H1 (cell line): ENCODE measurements at regions not wholly inside any gene's neighbourhood (a gene's known extent, or its start where the extent isn't known, plus 50 kb on each side); places are given as distances from the start of the nearest gene placed in this dataset.

ENCODE experiments used
- KDM5A ChIP-seq: fragments of 200-600 bp; IDR thresholded peaks from 2 replicates; pipeline ENCODE4 v1.7.1; 2012; ENCODE audit warnings: mild to moderate bottlenecking, low read length, inconsistent platforms, mixed read lengths
- USF2 ChIP-seq: IDR thresholded peaks from 2 replicates; pipeline ENCODE4 v1.6.1; 2011; ENCODE audit warnings: low read length, improper control_type of control experiment

- no peak for TF ChIP-seq USF2
- TF ChIP-seq KDM5A, result no peak
Measured at GRCh38 chr3:191737742-191738141, 276.8 kb downstream of the PYDC2 start (continued).
